A549 (cell line): ENCODE measurements at regions not wholly inside any gene's neighbourhood (a gene's known extent, or its start where the extent isn't known, plus 50 kb on each side); places are given as distances from the start of the nearest gene placed in this dataset.

Source experiments
- ATAC-seq, 2 experiments: fragments of 200-7000 bp in 1 of 2; fragments of >200 bp in 1 of 2; cut with Nextera tagmentation in 1 of 2; cut with Tn5 transposase in 1 of 2; 3 replicates each; pipeline versions ENCODE4 v1.8.0 to v1.9.1; 2018 to 2020; ENCODE audit warnings: mild to moderate bottlenecking in 1 of 2, moderate library complexity in 1 of 2
- CTCF ChIA-PET: fragments of 300-600 bp; sonication (Branson Sonifier 250); formaldehyde crosslinking; extraction: SDS; loops from one replicate; lab custom pipeline; 2021; ENCODE audit warnings: antibody characterized with exemption, inconsistent platforms; lab: Yijun Ruan, JAX
- POLR2A ChIA-PET: fragments of 350-600 bp; formaldehyde crosslinking; extraction: SDS; loops from one replicate; lab custom pipeline; 2021; ENCODE audit warnings: antibody characterized with exemption, inconsistent platforms; lab: Yijun Ruan, JAX
- DNase-seq, 2 experiments: peaks; one replicate each; pipeline versions ENCODE4 v3.0.0 to v3.0.0-alpha.2; 2011 to 2016; ENCODE audit warnings: low read depth in 1 of 2, low spot score in 1 of 2
- FAIRE-seq: peaks from 2 replicates; lab custom pipeline; 2011; peaks lifted over from hg19 to GRCh38; lab: Jason Lieb, UNC
- H3K27ac ChIP-seq, 2 experiments: fragments of >200 bp; sonication (Bioruptor Twin); formaldehyde crosslinking; 3 replicates each; pipeline ENCODE4 v1.5.1; 2016 to 2017
- H3K4me1 ChIP-seq: fragments of >200 bp; sonication (Bioruptor Twin); formaldehyde crosslinking; 3 replicates; pipeline ENCODE4 v1.6.1; 2016
- H3K4me2 ChIP-seq: fragments of >200 bp; sonication (Bioruptor Twin); formaldehyde crosslinking; 3 replicates; pipeline ENCODE4 v1.6.1; 2016
- H3K4me3 ChIP-seq: fragments of >200 bp; sonication (Bioruptor Twin); formaldehyde crosslinking; 3 replicates; pipeline ENCODE4 v1.5.1; 2016
- H3K9me3 ChIP-seq: fragments of >200 bp; sonication (Bioruptor Twin); formaldehyde crosslinking; 3 replicates; pipeline ENCODE4 v1.6.1; 2016
- BCL3 ChIP-seq: fragments of >200 bp; sonication (Bioruptor Twin); formaldehyde crosslinking; IDR thresholded peaks from 3 replicates; pipeline ENCODE4 v1.6.1; 2016
- BHLHE40 ChIP-seq: IDR thresholded peaks from 2 replicates; pipeline ENCODE4 v1.6.1; 2012; ENCODE audit warnings: low read depth, low read length, inconsistent platforms
- CBX2 ChIP-seq: fragments of 200-600 bp; sonication (generic); IDR thresholded peaks from 2 replicates; pipeline ENCODE4 v1.6.1; 2016; ENCODE audit warnings: low read depth, mild to moderate bottlenecking, borderline replicate concordance
- E2F6 ChIP-seq: IDR thresholded peaks from 2 replicates; pipeline ENCODE4 v1.6.1; 2012; ENCODE audit warnings: low read depth, borderline replicate concordance
- ELK1 ChIP-seq: fragments of 150-350 bp; IDR thresholded peaks from 2 replicates; pipeline ENCODE4 v1.6.1; 2014; ENCODE audit warnings: low read depth, mild to moderate bottlenecking, low read length
- EP300 ChIP-seq, 2 experiments: fragments of >200 bp; sonication (Bioruptor Twin); formaldehyde crosslinking; IDR thresholded peaks; 2 replicates in 1 of 2; 3 replicates in 1 of 2; pipeline ENCODE4 v1.6.1; 2016 to 2017
- FOSB ChIP-seq: fragments of 250-450 bp; sonication (Bioruptor Pico); IDR thresholded peaks from 2 replicates; pipeline ENCODE4 v1.5.0; 2020; ENCODE audit warnings: mild to moderate bottlenecking, moderate library complexity
- MAX ChIP-seq: IDR thresholded peaks from 2 replicates; pipeline ENCODE4 v1.6.1; 2012
- MYC ChIP-seq: IDR thresholded peaks from 2 replicates; pipeline ENCODE4 v1.6.1; 2012; ENCODE audit warnings: mild to moderate bottlenecking, inconsistent platforms, low read length, improper control_type of control experiment, borderline replicate concordance
- PBX3 ChIP-seq: IDR thresholded peaks from 2 replicates; pipeline ENCODE4 v1.6.1; 2012
- PHF8 ChIP-seq: fragments of 200-600 bp; sonication (generic); IDR thresholded peaks from 2 replicates; pipeline ENCODE4 v1.6.1; 2016; ENCODE audit warnings: low read depth, mild to moderate bottlenecking, antibody characterized with exemption, moderate library complexity, borderline replicate concordance
- POLR2A ChIP-seq: IDR thresholded peaks from 2 replicates; pipeline ENCODE4 v1.6.1; 2012; ENCODE audit warnings: mild to moderate bottlenecking, low read length
- POLR2AphosphoS2 ChIP-seq: conservative IDR thresholded peaks from 2 replicates; pipeline ENCODE4 v1.6.1; 2012; ENCODE audit warnings: low read length, improper control_type of control experiment, inconsistent platforms
- RAD21 ChIP-seq, 2 experiments: fragments of >200 bp in 1 of 2; sonication (Bioruptor Twin) in 1 of 2; formaldehyde crosslinking in 1 of 2; IDR thresholded peaks in 1 of 2; conservative IDR thresholded peaks in 1 of 2; 2 replicates in 1 of 2; 3 replicates in 1 of 2; pipeline ENCODE4 v1.6.1; 2012 to 2018; ENCODE audit warnings: inconsistent platforms in 1 of 2
- RARB ChIP-seq: fragments of 250-450 bp; sonication (Bioruptor Pico); IDR thresholded peaks from 2 replicates; pipeline ENCODE4 v1.8.0; 2021; ENCODE audit warnings: mild to moderate bottlenecking, moderate library complexity
- RCOR1 ChIP-seq: fragments of 150-350 bp; IDR thresholded peaks from 2 replicates; pipeline ENCODE4 v1.6.1; 2014; ENCODE audit warnings: antibody characterized with exemption, low read length, low read depth
- REST ChIP-seq: fragments of 200-600 bp; sonication (generic); IDR thresholded peaks from 2 replicates; pipeline ENCODE4 v1.6.1; 2016; ENCODE audit warnings: antibody characterized with exemption, mild to moderate bottlenecking, moderate library complexity
- SMC3 ChIP-seq: fragments of >200 bp; sonication (Bioruptor Twin); formaldehyde crosslinking; IDR thresholded peaks from 3 replicates; pipeline ENCODE4 v1.6.1; 2018; ENCODE audit warnings: inconsistent platforms
- SREBF2 ChIP-seq: fragments of 450-650 bp; IDR thresholded peaks from 2 replicates; pipeline ENCODE4 v1.6.1; 2014; ENCODE audit warnings: mild to moderate bottlenecking, moderate library complexity
- TFCP2L1 ChIP-seq: fragments of 250-450 bp; sonication (Bioruptor Pico); IDR thresholded peaks from 2 replicates; pipeline ENCODE4 v1.5.0; 2021; ENCODE audit warnings: mild to moderate bottlenecking
- ZC3H11A ChIP-seq: fragments of 450-650 bp; IDR thresholded peaks from 2 replicates; pipeline ENCODE4 v1.6.1; 2014; ENCODE audit warnings: antibody characterized with exemption, mild to moderate bottlenecking
- WGBS: methylation state at CpG from one replicate; pipeline ENCODE4 v1.1.6; 2017; ENCODE audit errors: missing lambda C conversion rate; 5-methylcytosine and 5-hydroxymethylcytosine counted together

GRCh38 chr18:6648581-6648980, 80.9 kb upstream of the ARHGAP28 start:
- H3K4me2 ChIP-seq, result no peak overlapping the region
- H3K4me3 ChIP-seq, result no peak overlapping the region
- FAIRE-seq, result no peak
- DNase-seq, result no peak
- no peak overlapping the region for H3K27ac ChIP-seq
- TF ChIP-seq SREBF2 (no peak), BCL3 (no peak), CBX2 (no peak), RCOR1 (no peak), TFCP2L1 (CRISPR knock-in tag) (no peak), POLR2A (no peak), ELK1 (no peak)
- ChIA-PET POLR2A (no interaction called here), CTCF (no interaction called here)
- H3K4me1 ChIP-seq, result no peaks in the 10 kb centered on the region
- no peaks in the 10 kb centered on the region for H3K9me3 ChIP-seq
- no peak for ATAC-seq
- 0% methylated on average over 1 of the region's 1 CpG for WGBS

- Histone ChIP-seq H3K9me3 (no peaks in the 10 kb centered on the region), H3K4me2 (no peak overlapping the region), H3K4me3 (no peak overlapping the region), H3K27ac (no peak overlapping the region), H3K4me1 (no peaks in the 10 kb centered on the region)
- DNase-seq (no peak), FAIRE-seq (no peak), ATAC-seq (no peak)
- no peak for TF ChIP-seq RAD21 (conservative IDR thresholded peaks at IDR 0.05 in 1 of 2, IDR thresholded peaks at IDR 0.05 in 1 of 2)
- TF ChIP-seq MYC, result no peak
- TF ChIP-seq BHLHE40, result no peak
- no peak for TF ChIP-seq ZC3H11A
- TF ChIP-seq MAX, result no peak
- no peak for TF ChIP-seq POLR2AphosphoS2
- no peak for TF ChIP-seq PBX3
- no peak for TF ChIP-seq FOSB
- no peak for TF ChIP-seq E2F6
- TF ChIP-seq REST, result no peak
- no peak for TF ChIP-seq EP300 (IDR thresholded peaks at IDR 0.05)
- no peak for TF ChIP-seq PHF8
- no peak for TF ChIP-seq RARB (CRISPR knock-in tag)
- no peak for TF ChIP-seq SMC3
- ChIA-PET CTCF (no interaction called here), POLR2A (no interaction called here)
- WGBS, result 21% methylated on average over 3 of the region's 3 CpGs
Measured at GRCh38 chr18:6649421-6650126, 79.9 kb upstream of the ARHGAP28 start.
